H9 (cell line): ENCODE measurements at regions not wholly inside any gene's neighbourhood (a gene's known extent, or its start where the extent isn't known, plus 50 kb on each side); places are given as distances from the start of the nearest gene placed in this dataset.

Experiments
- DNase-seq: peaks from one replicate; pipeline ENCODE4 v3.0.0-alpha.2; 2017
- H2AFZ ChIP-seq: one replicate; pipeline ENCODE4 v1.6.1; 2013; ENCODE audit warnings: mild to moderate bottlenecking, low read length, control low read depth, moderate library complexity
- H2AK5ac ChIP-seq: 2 replicates; pipeline ENCODE4 v1.6.1; 2013; ENCODE audit warnings: low read length, control low read depth, mixed read lengths; ENCODE audit not compliant: insufficient read length
- H2BK120ac ChIP-seq: one replicate; pipeline ENCODE4 v1.6.1; 2013; ENCODE audit warnings: low read depth, mild to moderate bottlenecking, low read length, control low read depth, inconsistent platforms; ENCODE audit not compliant: poor library complexity, severe bottlenecking
- H2BK12ac ChIP-seq: 2 replicates; pipeline ENCODE4 v1.6.1; 2013; ENCODE audit warnings: low read length, control low read depth, mixed read lengths, low read depth; ENCODE audit not compliant: insufficient read length
- H2BK15ac ChIP-seq: 2 replicates; pipeline ENCODE4 v1.6.1; 2013; ENCODE audit warnings: low read depth, low read length, control low read depth
- H2BK20ac ChIP-seq: one replicate; pipeline ENCODE4 v1.6.1; 2013; ENCODE audit warnings: low read depth, mild to moderate bottlenecking, low read length, control low read depth, inconsistent platforms; ENCODE audit not compliant: poor library complexity, severe bottlenecking
- H2BK5ac ChIP-seq: 2 replicates; pipeline ENCODE4 v1.6.1; 2013; ENCODE audit warnings: low read length, control low read depth, mixed read lengths; ENCODE audit not compliant: insufficient read length
- H3K14ac ChIP-seq: 2 replicates; pipeline ENCODE4 v1.6.1; 2013; ENCODE audit warnings: low read length, control low read depth; ENCODE audit not compliant: insufficient read depth
- H3K18ac ChIP-seq: 2 replicates; pipeline ENCODE4 v1.6.1; 2013; ENCODE audit warnings: low read depth, mild to moderate bottlenecking, mixed read lengths, low read length, control low read depth; ENCODE audit not compliant: insufficient read length
- H3K23ac ChIP-seq: 2 replicates; pipeline ENCODE4 v1.6.1; 2013; ENCODE audit warnings: low read length, control low read depth, mixed read lengths, low read depth; ENCODE audit not compliant: insufficient read length
- H3K23me2 ChIP-seq: 2 replicates; pipeline ENCODE4 v1.6.1; 2013; ENCODE audit warnings: low read depth, mild to moderate bottlenecking, mixed read lengths, low read length, control low read depth; ENCODE audit not compliant: insufficient read length, poor library complexity, severe bottlenecking
- H3K27ac ChIP-seq: 2 replicates; pipeline ENCODE4 v1.5.1; 2013; ENCODE audit warnings: low read length, control low read depth, mixed read lengths, low read depth; ENCODE audit not compliant: insufficient read length
- H3K27me3 ChIP-seq: 2 replicates; pipeline ENCODE4 v1.6.1; 2013; ENCODE audit warnings: low read length, control low read depth, inconsistent platforms; ENCODE audit not compliant: insufficient read depth
- H3K4ac ChIP-seq: 2 replicates; pipeline ENCODE4 v1.6.1; 2013; ENCODE audit warnings: low read depth, mild to moderate bottlenecking, control low read depth, inconsistent platforms, low read length, moderate library complexity
- H3K4me1 ChIP-seq: 2 replicates; pipeline ENCODE4 v1.6.1; 2013; ENCODE audit warnings: low read length, control low read depth, inconsistent platforms; ENCODE audit not compliant: insufficient read depth
- H3K4me2 ChIP-seq: 2 replicates; pipeline ENCODE4 v1.6.1; 2013; ENCODE audit warnings: low read length, control low read depth, mixed read lengths; ENCODE audit not compliant: insufficient read length, insufficient read depth
- H3K56ac ChIP-seq: 2 replicates; pipeline ENCODE4 v1.6.1; 2013; ENCODE audit warnings: low read depth, mild to moderate bottlenecking, mixed read lengths, low read length, control low read depth; ENCODE audit not compliant: insufficient read length
- H3K79me1 ChIP-seq: 2 replicates; pipeline ENCODE4 v1.6.1; 2013; ENCODE audit warnings: low read depth, mild to moderate bottlenecking, moderate library complexity, low read length, control low read depth, inconsistent platforms; ENCODE audit not compliant: insufficient read depth, poor library complexity, severe bottlenecking
- H3K79me2 ChIP-seq: 2 replicates; pipeline ENCODE4 v1.6.1; 2013; ENCODE audit warnings: low read length, control low read depth, inconsistent platforms; ENCODE audit not compliant: insufficient read depth
- H3K9ac ChIP-seq: 2 replicates; pipeline ENCODE4 v1.6.1; 2013; ENCODE audit warnings: low read length, control low read depth, mixed read lengths; ENCODE audit not compliant: insufficient read length; ENCODE audit errors: extremely low read depth
- H3K9me3 ChIP-seq: one replicate; pipeline ENCODE4 v1.6.1; 2013; ENCODE audit warnings: low read depth, low read length, inconsistent platforms; ENCODE audit not compliant: control insufficient read depth
- H3T11ph ChIP-seq: one replicate; pipeline ENCODE4 v1.6.1; 2013; ENCODE audit warnings: mild to moderate bottlenecking, low read length, control low read depth, inconsistent platforms
- H4K20me1 ChIP-seq: one replicate; pipeline ENCODE4 v1.6.1; 2013; ENCODE audit not compliant: control insufficient read depth, insufficient read length, insufficient read depth
- H4K5ac ChIP-seq: 2 replicates; pipeline ENCODE4 v1.6.1; 2013; ENCODE audit warnings: low read depth, mild to moderate bottlenecking, mixed read lengths, low read length, control low read depth; ENCODE audit not compliant: insufficient read length
- H4K8ac ChIP-seq: replicated peaks from 2 replicates; pipeline ENCODE4 v1.6.1; 2013; ENCODE audit warnings: low read length, control low read depth, mixed read lengths, low read depth; ENCODE audit not compliant: insufficient read length
- H4K91ac ChIP-seq: 2 replicates; pipeline ENCODE4 v1.6.1; 2013; ENCODE audit warnings: low read depth, mild to moderate bottlenecking, moderate library complexity, mixed read lengths, low read length, control low read depth; ENCODE audit not compliant: insufficient read length
- H3K27ac Mint-ChIP-seq, 3 experiments: 2 replicates in 2 of 3; 3 replicates in 1 of 3; pipeline ENCODE4 v1.8.0; 2020 to 2021; ENCODE audit warnings: mixed read lengths in 3 of 3, mild to moderate bottlenecking in 1 of 3, moderate library complexity in 1 of 3
- H3K27me3 Mint-ChIP-seq: 2 replicates; pipeline ENCODE4 v1.8.0; 2021; ENCODE audit warnings: low read depth, mild to moderate bottlenecking, moderate library complexity, mixed read lengths
- H3K36me3 Mint-ChIP-seq, 3 experiments: 2 replicates in 2 of 3; 3 replicates in 1 of 3; pipeline ENCODE4 v1.8.0; 2020 to 2021; ENCODE audit warnings: low read depth in 3 of 3, mixed read lengths in 3 of 3; ENCODE audit not compliant: insufficient read depth in 1 of 3
- H3K4me1 Mint-ChIP-seq, 2 experiments: 2 replicates each; pipeline ENCODE4 v1.8.0; 2020; ENCODE audit warnings: mixed read lengths in 2 of 2
- H3K4me3 Mint-ChIP-seq, 2 experiments: 2 replicates in 1 of 2; 3 replicates in 1 of 2; pipeline ENCODE4 v1.8.0; 2020 to 2021; ENCODE audit warnings: mild to moderate bottlenecking in 2 of 2, mixed read lengths in 2 of 2, moderate library complexity in 1 of 2
- H3K9me3 Mint-ChIP-seq, 2 experiments: 2 replicates in 1 of 2; 3 replicates in 1 of 2; pipeline ENCODE4 v1.8.0; 2020; ENCODE audit warnings: mild to moderate bottlenecking in 2 of 2, mixed read lengths in 2 of 2, moderate library complexity in 1 of 2
- CTCF ChIP-seq: fragments of 200-600 bp; sonication (generic); conservative IDR thresholded peaks from 3 replicates; pipeline ENCODE4 v1.8.0; 2021; ENCODE audit warnings: antibody characterized with exemption, mild to moderate bottlenecking
- WGBS: extraction: QIAGEN DNeasy Blood & Tissue Kit; methylation state at CpG from one replicate; pipeline ENCODE4 v1.1.7; 2013; ENCODE audit warnings: missing lambda C conversion rate, low lambda C conversion rate, mixed read lengths; ENCODE audit not compliant: insufficient read length; ENCODE audit errors: extremely low coverage; 5-methylcytosine and 5-hydroxymethylcytosine counted together

DNA sequence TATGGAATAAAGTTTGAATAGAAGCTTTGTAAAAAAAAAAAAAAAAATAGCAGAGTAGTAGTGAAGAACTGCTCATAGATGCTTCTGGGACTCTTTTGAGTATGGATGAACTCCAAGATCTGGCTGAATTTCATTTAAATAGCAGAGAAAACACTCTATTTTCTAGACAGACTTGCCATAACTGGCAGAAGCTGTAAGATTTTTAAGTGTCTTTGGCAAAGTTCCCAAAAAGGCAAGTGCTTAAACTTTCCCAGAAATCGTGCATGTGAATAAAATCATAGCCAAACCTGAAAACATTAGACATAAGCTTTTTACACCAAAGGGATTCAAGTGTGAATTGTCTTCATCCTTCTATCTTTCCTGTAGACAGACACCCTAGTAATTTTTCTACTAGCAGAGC is 110.3 kb upstream of the MITF start:
- Histone ChIP-seq H3K9me3 (no peaks in the 10 kb centered on the region), H3K4me1 (no peaks in the 10 kb centered on the region), H2BK20ac (no peak overlapping the region), H3K79me2 (no peaks in the 10 kb centered on the region), H3K27ac (no peak overlapping the region), H4K20me1 (no peaks in the 10 kb centered on the region), H4K91ac (no peak overlapping the region), H3K23ac (no peak overlapping the region), H3K4ac (no peak overlapping the region), H3K23me2 (no peaks in the 10 kb centered on the region), H3K27me3 (no peaks in the 10 kb centered on the region), H3K18ac (no peak overlapping the region), H3K9ac (no peak overlapping the region), H3K79me1 (no peaks in the 10 kb centered on the region), H2AK5ac (no peak overlapping the region), H2BK15ac (no peak overlapping the region), H3K14ac (no peak overlapping the region), H2BK5ac (no peak overlapping the region), H2BK12ac (no peak overlapping the region), H3K4me2 (no peak overlapping the region), H2AFZ (no peak overlapping the region), H4K8ac (no peak overlapping the region), H2BK120ac (no peak overlapping the region), H3T11ph (no peak overlapping the region), H4K5ac (no peak overlapping the region), H3K56ac (no peak overlapping the region)
- Mint-ChIP-seq H3K27me3 (peaks cover 4% of the 10 kb centered on the region), H3K9me3 (peaks cover 19 to 22% of the 10 kb centered on the region in 2 experiments; a peak in 4 of 5 replicates), H3K4me3 (no peak overlapping the region), H3K27ac (no peak overlapping the region), H3K4me1 (no peaks in the 10 kb centered on the region), H3K36me3 (no peaks in the 10 kb centered on the region; a peak in 2 of 7 replicates)
- TF ChIP-seq CTCF, result no peak
- no CpG with 5 or more reads among the region's 1 CpG for WGBS
- no peak for DNase-seq
